Panc1 (cell line): ENCODE measurements at regions not wholly inside any gene's neighbourhood (a gene's known extent, or its start where the extent isn't known, plus 50 kb on each side); places are given as distances from the start of the nearest gene placed in this dataset.

ENCODE experiments used
- ATAC-seq: fragments of 200-7000 bp; cut with Tn5 transposase; 2 replicates; pipeline ENCODE4 v1.9.1; 2020; ENCODE audit warnings: mild to moderate bottlenecking, moderate library complexity
- BruUV-seq: library from RNA; stranded (reverse); fragments of 400-500 nt; replicated peaks from 2 replicates; lab custom pipeline; 2021; lab: Mats Ljungman, UMichigan
- CTCF ChIA-PET: fragments of 300-600 bp; sonication (Branson Sonifier 250); formaldehyde crosslinking; loops from one replicate; lab custom pipeline; 2022; ENCODE audit warnings: antibody characterized with exemption; lab: Charles Lee
- POLR2A ChIA-PET: fragments of 300-600 bp; sonication (Branson Sonifier 250); formaldehyde crosslinking; loops from one replicate; lab custom pipeline; 2022; ENCODE audit warnings: antibody characterized with exemption; lab: Charles Lee
- DNase-seq: peaks from one replicate; pipeline ENCODE4 v3.0.0-alpha.2; 2010; ENCODE audit warnings: low read depth, low spot score
- H3K27ac ChIP-seq: 2 replicates; pipeline ENCODE4 v1.5.1; 2011; ENCODE audit warnings: mild to moderate bottlenecking, low read length, inconsistent platforms
- H3K27me3 ChIP-seq: fragments of 200-500 bp; sonication (Bioruptor generic); 2 replicates; pipeline ENCODE4 v1.6.0; 2014; ENCODE audit warnings: low read length, inconsistent platforms; ENCODE audit not compliant: control insufficient read depth, insufficient read depth
- H3K36me3 ChIP-seq: fragments of 200-500 bp; sonication (Bioruptor generic); 2 replicates; pipeline ENCODE4 v1.5.1; 2014; ENCODE audit warnings: inconsistent platforms, mild to moderate bottlenecking, low read length, moderate library complexity; ENCODE audit not compliant: control insufficient read depth, insufficient read depth
- H3K4me1 ChIP-seq: 2 replicates; pipeline ENCODE4 v1.5.1; 2011; ENCODE audit warnings: inconsistent platforms, mild to moderate bottlenecking, low read length, moderate library complexity; ENCODE audit not compliant: control insufficient read depth, insufficient read depth
- H3K4me3 ChIP-seq, 2 experiments: 2 replicates each; pipeline ENCODE4 v1.5.1; 2011 to 2012; ENCODE audit warnings: low read depth in 2 of 2, low read length in 2 of 2, mild to moderate bottlenecking in 2 of 2, inconsistent platforms in 1 of 2, moderate library complexity in 1 of 2
- H3K9me3 ChIP-seq: fragments of 200-500 bp; sonication (Bioruptor generic); 2 replicates; pipeline ENCODE4 v1.5.1; 2014; ENCODE audit warnings: low read depth, mild to moderate bottlenecking, inconsistent platforms, low read length, moderate library complexity; ENCODE audit not compliant: control insufficient read depth, insufficient read depth
- POLR2AphosphoS5 ChIP-seq: IDR thresholded peaks from 2 replicates; pipeline ENCODE4 v1.6.1; 2012; ENCODE audit warnings: mild to moderate bottlenecking, low read depth, low read length, moderate library complexity
- REST ChIP-seq, 2 experiments: IDR thresholded peaks; 2 replicates each; pipeline ENCODE4 v1.6.1; 2011 to 2012; ENCODE audit warnings: low read depth in 2 of 2, control low read depth in 1 of 2, low read length in 1 of 2, mild to moderate bottlenecking in 1 of 2, moderate library complexity in 1 of 2; ENCODE audit not compliant: insufficient read depth in 1 of 2
- SIN3A ChIP-seq: IDR thresholded peaks from 2 replicates; pipeline ENCODE4 v1.6.1; 2012; ENCODE audit warnings: low read depth, mild to moderate bottlenecking, low read length, moderate library complexity, borderline replicate concordance; ENCODE audit not compliant: insufficient read depth
- TCF7L2 ChIP-seq: IDR thresholded peaks from 2 replicates; pipeline ENCODE4 v1.6.1; 2011; ENCODE audit warnings: mild to moderate bottlenecking, low read depth, low read length, inconsistent platforms
- in situ Hi-C: cut with HindIII; loops from 2 replicates; pipeline ENCODE4 v1.10.0; 2016; ENCODE audit warnings: low sequenced_read_pairs, low pct_unique_long_range_greater_than_20kb
- intact Hi-C: fragments of 100-400 bp; cut with micrococcal nuclease; formaldehyde crosslinking; loops from one replicate; pipeline ENCODE4 v1.10.0; 2022; ENCODE audit not compliant: unreplicated experiment
- TF ChIP-seq, protein P1 (sequence below): fragments of 450-650 bp; IDR thresholded peaks from 2 replicates; pipeline ENCODE4 v1.5.1; 2017; ENCODE audit warnings: mild to moderate bottlenecking

GRCh38 chrX:15158350-15158735 lies 111.5 kb downstream of the ASB9 start:
- H3K27me3 ChIP-seq, result no peaks in the 10 kb centered on the region
- H3K27ac ChIP-seq, result no peak overlapping the region
- intact Hi-C loops, result no loop called here
- H3K4me3 ChIP-seq, result no peak overlapping the region
- no peak for TF ChIP-seq REST (IDR thresholded peaks at IDR 0.05; ENCODE audit: insufficient read depth in 1 of 2, low read depth in 2 of 2, low read length in 1 of 2)
- TF ChIP-seq TCF7L2, result no peak
- TF ChIP-seq POLR2AphosphoS5, result no peak
- no peak for TF ChIP-seq SIN3A
- TF ChIP-seq, protein P1, sequence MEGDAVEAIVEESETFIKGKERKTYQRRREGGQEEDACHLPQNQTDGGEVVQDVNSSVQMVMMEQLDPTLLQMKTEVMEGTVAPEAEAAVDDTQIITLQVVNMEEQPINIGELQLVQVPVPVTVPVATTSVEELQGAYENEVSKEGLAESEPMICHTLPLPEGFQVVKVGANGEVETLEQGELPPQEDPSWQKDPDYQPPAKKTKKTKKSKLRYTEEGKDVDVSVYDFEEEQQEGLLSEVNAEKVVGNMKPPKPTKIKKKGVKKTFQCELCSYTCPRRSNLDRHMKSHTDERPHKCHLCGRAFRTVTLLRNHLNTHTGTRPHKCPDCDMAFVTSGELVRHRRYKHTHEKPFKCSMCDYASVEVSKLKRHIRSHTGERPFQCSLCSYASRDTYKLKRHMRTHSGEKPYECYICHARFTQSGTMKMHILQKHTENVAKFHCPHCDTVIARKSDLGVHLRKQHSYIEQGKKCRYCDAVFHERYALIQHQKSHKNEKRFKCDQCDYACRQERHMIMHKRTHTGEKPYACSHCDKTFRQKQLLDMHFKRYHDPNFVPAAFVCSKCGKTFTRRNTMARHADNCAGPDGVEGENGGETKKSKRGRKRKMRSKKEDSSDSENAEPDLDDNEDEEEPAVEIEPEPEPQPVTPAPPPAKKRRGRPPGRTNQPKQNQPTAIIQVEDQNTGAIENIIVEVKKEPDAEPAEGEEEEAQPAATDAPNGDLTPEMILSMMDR, result no peak
- no peaks in the 10 kb centered on the region for H3K4me1 ChIP-seq
- ChIA-PET POLR2A (no interaction called here), CTCF (no interaction called here)
- DNase-seq (no peak), ATAC-seq (no peak)
- H3K36me3 ChIP-seq, result no peaks in the 10 kb centered on the region
- in situ Hi-C loops, result no loop called here
- no TSS peak for BruUV-seq
- no peaks in the 10 kb centered on the region for H3K9me3 ChIP-seq

GRCh38 chrX:15157624-15158023 lies 112.3 kb downstream of the ASB9 start:
- POLR2A ChIA-PET, result no interaction called here
- CTCF ChIA-PET, result no interaction called here
- intact Hi-C loops, result no loop called here
- H3K4me1 ChIP-seq, result no peaks in the 10 kb centered on the region
- no peak overlapping the region for H3K27ac ChIP-seq
- no peaks in the 10 kb centered on the region for H3K9me3 ChIP-seq
- no peak overlapping the region for H3K4me3 ChIP-seq
- H3K36me3 ChIP-seq, result no peaks in the 10 kb centered on the region
- BruUV-seq, result no TSS peak
- DNase-seq (no peak), ATAC-seq (no peak)
- no peaks in the 10 kb centered on the region for H3K27me3 ChIP-seq
- in situ Hi-C loops, result no loop called here
- no peak for TF ChIP-seq SIN3A
- no peak for TF ChIP-seq REST (IDR thresholded peaks at IDR 0.05; ENCODE audit: insufficient read depth in 1 of 2, low read depth in 2 of 2, low read length in 1 of 2)
- TF ChIP-seq, protein P1, result no peak
- TF ChIP-seq POLR2AphosphoS5, result no peak
- TF ChIP-seq TCF7L2, result no peak
